ENCODE measurements at regions not wholly inside any gene's neighbourhood (a gene's known extent, or its start where the extent isn't known, plus 50 kb on each side); places are given as distances from the start of the nearest gene placed in this dataset.
"Not testable (repeated sequence)": the region's sequence is repeated elsewhere in the genome, so short reads cannot be mapped to it uniquely, and the experiment has no call there.

- TF ChIP-seq CTCF (IDR thresholded peaks at IDR 0.05; ENCODE audit: poor library complexity, severe bottlenecking); EZH2 (IDR thresholded peaks at IDR 0.05; ENCODE audit: borderline replicate concordance, insufficient read depth, low read length, poor library complexity, severe bottlenecking); REST (IDR thresholded peaks at IDR 0.05; ENCODE audit: borderline replicate concordance); EP300 (conservative IDR thresholded peaks at IDR 0.05; ENCODE audit: poor library complexity, severe bottlenecking); MXI1 (conservative IDR thresholded peaks at IDR 0.05; ENCODE audit: poor library complexity, severe bottlenecking); SMC3 (conservative IDR thresholded peaks at IDR 0.05; ENCODE audit: poor library complexity); POLR2AphosphoS5 (IDR thresholded peaks at IDR 0.05); RAD21 (conservative IDR thresholded peaks at IDR 0.05): not testable (repeated sequence)
Observed at GRCh38 chr2:139410833-139411174, 630.6 kb upstream of the NXPH2 start.
